GM13976 (cell line): ENCODE measurements at regions not wholly inside any gene's neighbourhood (a gene's known extent, or its start where the extent isn't known, plus 50 kb on each side); places are given as distances from the start of the nearest gene placed in this dataset.

Experiments
- DNase-seq: peaks from one replicate; pipeline ENCODE4 v3.0.0; 2012; ENCODE audit warnings: low spot score
- CTCF ChIP-seq: IDR thresholded peaks from 2 replicates; pipeline ENCODE4 v1.5.1; 2012; ENCODE audit warnings: borderline replicate concordance, mild to moderate bottlenecking; ENCODE audit not compliant: insufficient read depth; ENCODE audit errors: extremely low read depth, missing control alignments, control extremely low read depth
- in situ Hi-C: fragments of 300-500 bp; cut with MboI; formaldehyde crosslinking; loops from one replicate; pipeline ENCODE4 v1.12.0; 2022; ENCODE audit warnings: low sequenced_read_pairs, mixed read lengths, inconsistent platforms; ENCODE audit not compliant: unreplicated experiment

GRCh38 chr5:22916393-22916792, 63.2 kb upstream of the CDH12 start:
- in situ Hi-C loops = no loop called here
- no peak for DNase-seq
- no peak for TF ChIP-seq CTCF

GRCh38 chr5:22911019-22911418, 57.9 kb upstream of the CDH12 start:
- in situ Hi-C loops = no loop called here
- TF ChIP-seq CTCF = no peak
- no peak for DNase-seq

- no peak for DNase-seq
- in situ Hi-C loops = no loop called here
Measured at GRCh38 chr5:22910523-22910922, 57.4 kb upstream of the CDH12 start.

GRCh38 chr5:22908586-22908985, 55.4 kb upstream of the CDH12 start:
- no peak for DNase-seq
- TF ChIP-seq CTCF = no peak
- in situ Hi-C loops = no loop called here

More at GRCh38 chr5:22910523-22910922, 57.4 kb upstream of the CDH12 start:
- no peak for TF ChIP-seq CTCF

GRCh38 chr5:22908129-22908528, 55.0 kb upstream of the CDH12 start:
- DNase-seq = no peak
- TF ChIP-seq CTCF = no peak
- in situ Hi-C loops = no loop called here
